T-helper 2 cell treated with Interferon-gamma antibody and Interleukin-4, amounts not matched to agents 5 μg/mL and 100 μg/mL, for 36 hours (primary cell): ENCODE measurements at regions not wholly inside any gene's neighbourhood (a gene's known extent, or its start where the extent isn't known, plus 50 kb on each side); places are given as distances from the start of the nearest gene placed in this dataset.
"Not testable (repeated sequence)": the region's sequence is repeated elsewhere in the genome, so short reads cannot be mapped to it uniquely, and the experiment has no call there.

Experiments
- DNase-seq: peaks from one replicate; pipeline ENCODE4 v3.0.0; 2021; ENCODE audit warnings: low spot score
- H3K27ac Mint-ChIP-seq: one replicate; pipeline ENCODE4 v1.8.0; 2021; ENCODE audit warnings: mild to moderate bottlenecking, mixed read lengths
- H3K27me3 Mint-ChIP-seq: one replicate; pipeline ENCODE4 v1.8.0; 2021; ENCODE audit warnings: low read depth, mixed read lengths
- H3K36me3 Mint-ChIP-seq: one replicate; pipeline ENCODE4 v1.8.0; 2021; ENCODE audit warnings: low read depth, mixed read lengths
- H3K4me1 Mint-ChIP-seq: one replicate; pipeline ENCODE4 v1.8.0; 2021; ENCODE audit warnings: low read depth, mixed read lengths
- H3K4me3 Mint-ChIP-seq: one replicate; pipeline ENCODE4 v1.8.0; 2022; ENCODE audit warnings: mild to moderate bottlenecking, moderate library complexity, mixed read lengths
- H3K9me3 Mint-ChIP-seq: one replicate; pipeline ENCODE4 v1.8.0; 2021; ENCODE audit warnings: mixed read lengths

- no peak overlapping the region for H3K27ac Mint-ChIP-seq
- no peak overlapping the region for H3K4me3 Mint-ChIP-seq
- H3K36me3 Mint-ChIP-seq = no peaks in the 10 kb centered on the region
- no peak for DNase-seq
- peaks cover under 1% of the 10 kb centered on the region for H3K27me3 Mint-ChIP-seq
- peaks cover 24% of the 10 kb centered on the region for H3K9me3 Mint-ChIP-seq
- H3K4me1 Mint-ChIP-seq = no peaks in the 10 kb centered on the region
Observed at GRCh38 chr2:161480123-161480522, 64.0 kb downstream of the TBR1 start.

DNA sequence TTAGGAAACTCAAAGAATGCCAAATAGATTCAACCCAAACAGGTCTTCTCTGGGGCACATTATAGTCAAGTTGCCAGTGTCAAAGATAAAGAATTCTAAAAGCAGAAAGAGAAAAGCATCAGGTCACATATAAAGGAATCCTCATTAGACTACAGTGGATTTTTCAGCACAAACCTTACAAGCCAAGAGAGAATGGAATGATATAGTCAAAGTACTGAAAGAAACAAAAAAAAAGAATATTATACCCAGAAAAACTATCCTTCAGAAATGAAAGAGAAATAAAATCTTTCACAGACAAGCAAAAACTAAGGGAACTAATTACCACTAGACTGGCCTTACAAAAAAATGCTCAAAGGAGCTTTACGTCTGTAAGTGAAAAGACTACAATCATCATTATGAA, 65.5 kb downstream of the TBR1 start:
- no peak for DNase-seq
- Mint-ChIP-seq H3K27ac (no peak overlapping the region), H3K4me3 (no peak overlapping the region), H3K9me3 (peaks cover 24% of the 10 kb centered on the region), H3K36me3 (no peaks in the 10 kb centered on the region), H3K4me1 (no peaks in the 10 kb centered on the region), H3K27me3 (no peaks in the 10 kb centered on the region)

GRCh38 chr2:161484061-161484460, 68.0 kb downstream of the TBR1 start:
- Mint-ChIP-seq H3K4me3 (no peak overlapping the region), H3K36me3 (no peaks in the 10 kb centered on the region), H3K27me3 (peaks cover 3% of the 10 kb centered on the region), H3K27ac (no peak overlapping the region), H3K4me1 (no peaks in the 10 kb centered on the region), H3K9me3 (peaks cover 20% of the 10 kb centered on the region)
- no peak for DNase-seq

DNA sequence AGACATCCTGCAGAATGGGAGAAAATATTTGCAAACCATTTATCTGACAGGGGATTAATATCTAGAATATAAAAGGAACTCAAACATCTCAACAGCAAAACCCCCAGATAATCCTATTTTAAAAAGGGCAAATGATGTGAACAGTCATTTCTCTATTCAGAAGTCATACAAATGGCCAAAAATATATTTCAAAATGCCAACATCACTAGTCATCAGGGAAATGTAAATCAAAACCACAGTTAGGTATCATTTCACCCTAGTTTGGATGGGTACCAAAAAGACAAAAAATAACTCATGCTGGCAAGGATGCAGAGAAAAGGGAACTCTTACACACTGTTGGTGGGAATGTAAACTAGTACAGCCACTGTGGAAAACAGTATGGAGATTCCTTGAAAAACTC, 70.0 kb downstream of the TBR1 start:
- Mint-ChIP-seq H3K4me3 (no peak overlapping the region), H3K4me1 (no peaks in the 10 kb centered on the region), H3K27me3 (peaks cover 3% of the 10 kb centered on the region), H3K36me3 (no peaks in the 10 kb centered on the region), H3K9me3 (peaks cover 10% of the 10 kb centered on the region), H3K27ac (no peak overlapping the region)
- no peak for DNase-seq

- no peaks in the 10 kb centered on the region for H3K4me1 Mint-ChIP-seq
- DNase-seq = no peak
- no peak overlapping the region for H3K4me3 Mint-ChIP-seq
- no peak overlapping the region for H3K27ac Mint-ChIP-seq
- H3K36me3 Mint-ChIP-seq = no peaks in the 10 kb centered on the region
- no peaks in the 10 kb centered on the region for H3K9me3 Mint-ChIP-seq
- peaks cover 5% of the 10 kb centered on the region for H3K27me3 Mint-ChIP-seq
Observed at GRCh38 chr2:161488131-161488699, 72.1 kb downstream of the TBR1 start.

- DNase-seq = no peak
- no peak overlapping the region for H3K4me3 Mint-ChIP-seq
- peaks cover 6% of the 10 kb centered on the region for H3K27me3 Mint-ChIP-seq
- no peaks in the 10 kb centered on the region for H3K4me1 Mint-ChIP-seq
- no peak overlapping the region for H3K27ac Mint-ChIP-seq
- H3K36me3 Mint-ChIP-seq = no peaks in the 10 kb centered on the region
- no peaks in the 10 kb centered on the region for H3K9me3 Mint-ChIP-seq
Observed at GRCh38 chr2:161488879-161489278, 72.8 kb downstream of the TBR1 start.

GRCh38 chr2:161500892-161501610, 85.0 kb downstream of the TBR1 start:
- H3K27ac Mint-ChIP-seq = peak overlapping the region; percentile 80
- H3K4me3 Mint-ChIP-seq = peak overlapping the region; percentile 85
- peak; percentile 20 for DNase-seq
- H3K36me3 Mint-ChIP-seq, H3K9me3 Mint-ChIP-seq: not testable (repeated sequence)
- peaks cover 22% of the 10 kb centered on the region for H3K27me3 Mint-ChIP-seq
- H3K4me1 Mint-ChIP-seq = peaks cover 12% of the 10 kb centered on the region

DNA sequence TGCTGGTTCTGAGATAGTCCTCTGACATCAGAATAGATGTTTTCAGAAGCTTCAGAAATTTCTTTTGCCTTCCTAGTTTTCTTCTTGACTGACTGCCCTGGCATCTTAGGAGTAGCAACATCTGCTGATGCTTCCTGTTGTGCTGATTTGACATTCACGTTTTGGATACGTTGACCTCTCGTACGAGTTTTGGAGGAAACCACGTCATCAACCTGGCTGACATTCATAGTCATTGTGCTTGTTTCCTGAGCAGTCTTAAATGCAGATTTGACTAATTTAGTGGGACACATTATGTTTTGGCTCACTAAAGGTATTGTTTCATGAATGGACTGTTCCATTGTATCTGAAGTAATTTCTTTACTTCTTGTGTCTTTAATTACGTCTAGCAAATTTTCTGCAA, 86.2 kb downstream of the TBR1 start:
- not testable (repeated sequence) for H3K9me3 Mint-ChIP-seq

DNA sequence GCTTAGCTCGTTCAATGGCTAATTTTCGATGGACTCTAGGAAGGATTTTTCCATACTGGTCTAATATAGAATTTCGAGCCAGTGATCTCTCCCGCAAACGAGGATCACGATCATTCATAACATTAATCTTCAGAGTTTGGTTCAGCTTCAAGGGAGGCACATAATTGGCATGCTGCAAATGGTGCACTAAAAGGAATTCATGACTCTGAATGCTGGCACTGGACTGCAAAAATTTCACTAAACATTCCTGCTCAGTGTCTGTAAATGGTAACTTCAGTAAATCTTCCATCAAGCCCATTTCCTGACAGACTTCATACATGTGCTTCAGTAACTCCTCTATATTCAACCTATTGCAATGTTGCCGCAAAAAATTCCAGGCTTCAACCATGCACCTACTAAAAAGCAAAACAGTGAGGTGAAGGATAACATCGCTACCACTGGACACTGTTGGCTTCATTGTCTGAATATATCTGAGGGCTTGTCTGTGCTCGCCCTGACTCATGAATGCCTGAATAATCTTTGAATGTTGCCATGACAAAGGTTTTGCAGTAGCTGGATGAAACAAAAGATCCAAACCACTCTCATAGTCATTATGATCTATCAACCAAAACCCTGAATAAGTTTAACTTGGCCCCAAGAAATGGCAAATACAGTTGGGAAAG, 88.7 kb downstream of the TBR1 start:
- peaks cover 12% of the 10 kb centered on the region for H3K4me1 Mint-ChIP-seq
- not testable (repeated sequence) for H3K9me3 Mint-ChIP-seq, H3K27ac Mint-ChIP-seq, H3K27me3 Mint-ChIP-seq, DNase-seq, H3K36me3 Mint-ChIP-seq, H3K4me3 Mint-ChIP-seq

More for the DNA sequence above, 86.2 kb downstream of the TBR1 start:
- not testable (repeated sequence) for H3K36me3 Mint-ChIP-seq, H3K4me3 Mint-ChIP-seq, DNase-seq, H3K27ac Mint-ChIP-seq
- H3K27me3 Mint-ChIP-seq = peaks cover 18% of the 10 kb centered on the region
- peaks cover 12% of the 10 kb centered on the region for H3K4me1 Mint-ChIP-seq

- not testable (repeated sequence) for DNase-seq, H3K4me3 Mint-ChIP-seq, H3K27ac Mint-ChIP-seq, H3K9me3 Mint-ChIP-seq, H3K36me3 Mint-ChIP-seq, H3K27me3 Mint-ChIP-seq
- H3K4me1 Mint-ChIP-seq = peaks cover 11% of the 10 kb centered on the region
Observed at GRCh38 chr2:161505466-161505865, 89.4 kb downstream of the TBR1 start.

- not testable (repeated sequence) for H3K4me1 Mint-ChIP-seq, H3K27ac Mint-ChIP-seq, H3K4me3 Mint-ChIP-seq, DNase-seq, H3K36me3 Mint-ChIP-seq, H3K27me3 Mint-ChIP-seq, H3K9me3 Mint-ChIP-seq
Observed at GRCh38 chr2:161513295-161514032, 97.4 kb downstream of the TBR1 start.

DNA sequence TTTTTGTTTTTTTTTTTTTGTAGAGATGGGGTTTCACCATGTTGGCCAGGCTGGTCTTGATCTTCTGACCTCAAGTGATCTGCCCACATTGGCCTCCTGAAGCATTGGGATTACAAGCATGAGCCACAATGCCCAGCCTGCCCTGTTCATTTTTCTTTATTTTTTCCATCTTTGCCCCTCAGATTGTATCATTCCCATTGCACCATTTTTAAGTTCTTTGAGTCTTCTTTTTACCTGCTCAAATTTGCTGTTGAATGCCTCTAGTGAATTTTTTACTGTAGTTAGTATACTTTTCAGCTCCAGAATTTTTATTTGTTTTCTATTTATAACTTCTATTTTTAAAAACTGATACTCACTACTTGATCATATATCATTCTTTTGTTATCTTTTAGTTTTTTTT, 101.4 kb upstream of the SLC4A10 start:
- Mint-ChIP-seq H3K9me3 (peaks cover 15% of the 10 kb centered on the region), H3K4me1 (no peaks in the 10 kb centered on the region), H3K27ac (no peak overlapping the region), H3K27me3 (no peaks in the 10 kb centered on the region), H3K36me3 (no peaks in the 10 kb centered on the region), H3K4me3 (no peak overlapping the region)
- no peak for DNase-seq

DNA sequence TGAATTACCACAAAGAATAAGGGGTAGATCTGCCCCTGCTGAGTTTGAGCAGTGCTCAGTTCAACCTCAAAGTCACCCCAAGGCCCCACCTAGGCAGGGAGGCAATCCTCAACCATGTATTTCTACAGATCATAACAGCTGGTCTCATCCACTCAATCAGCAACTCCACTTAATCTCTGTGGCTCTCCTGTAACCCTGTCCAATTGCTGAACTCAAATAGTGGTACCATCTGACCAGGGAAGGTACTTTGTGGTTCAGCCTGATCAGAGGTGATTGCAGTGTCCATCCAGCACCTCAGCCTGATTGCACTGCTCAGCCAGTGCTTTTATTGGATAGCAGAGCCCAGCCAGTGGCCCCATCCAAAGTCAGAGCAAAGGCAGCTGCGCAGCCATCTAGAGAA, 91.0 kb upstream of the SLC4A10 start:
- H3K27me3 Mint-ChIP-seq = no peaks in the 10 kb centered on the region
- no peaks in the 10 kb centered on the region for H3K4me1 Mint-ChIP-seq
- H3K27ac Mint-ChIP-seq = no peak overlapping the region
- H3K9me3 Mint-ChIP-seq = peaks cover 4% of the 10 kb centered on the region
- no peak for DNase-seq
- H3K36me3 Mint-ChIP-seq = no peaks in the 10 kb centered on the region
- H3K4me3 Mint-ChIP-seq = no peak overlapping the region

DNA sequence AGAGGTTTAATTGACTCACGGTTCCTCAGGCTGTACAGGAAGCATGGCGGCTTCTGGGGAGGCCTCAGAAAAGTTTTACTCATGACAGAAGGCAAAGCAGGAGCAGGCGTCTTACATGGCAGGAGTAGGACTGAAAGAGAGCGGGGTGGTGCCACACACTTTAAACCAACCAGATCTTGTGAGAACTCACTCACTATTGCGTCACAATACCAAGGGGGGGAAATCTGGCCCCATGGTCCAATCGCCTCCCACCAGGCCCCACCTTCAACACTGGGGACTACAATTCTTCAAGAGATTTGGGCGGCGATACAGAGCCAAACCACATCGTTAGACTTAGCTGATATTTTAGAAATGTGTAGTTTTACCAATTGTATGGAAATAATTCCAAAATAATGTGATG, 77.6 kb upstream of the SLC4A10 start:
- DNase-seq = no peak
- Mint-ChIP-seq H3K36me3 (no peaks in the 10 kb centered on the region), H3K4me1 (no peaks in the 10 kb centered on the region), H3K27ac (no peak overlapping the region), H3K4me3 (no peak overlapping the region), H3K27me3 (no peaks in the 10 kb centered on the region), H3K9me3 (no peaks in the 10 kb centered on the region)
